ENCODE measurements at regions not wholly inside any gene's neighbourhood (a gene's known extent, or its start where the extent isn't known, plus 50 kb on each side); places are given as distances from the start of the nearest gene placed in this dataset.
"Not testable (repeated sequence)": the region's sequence is repeated elsewhere in the genome, so short reads cannot be mapped to it uniquely, and the experiment has no call there.

DNA sequence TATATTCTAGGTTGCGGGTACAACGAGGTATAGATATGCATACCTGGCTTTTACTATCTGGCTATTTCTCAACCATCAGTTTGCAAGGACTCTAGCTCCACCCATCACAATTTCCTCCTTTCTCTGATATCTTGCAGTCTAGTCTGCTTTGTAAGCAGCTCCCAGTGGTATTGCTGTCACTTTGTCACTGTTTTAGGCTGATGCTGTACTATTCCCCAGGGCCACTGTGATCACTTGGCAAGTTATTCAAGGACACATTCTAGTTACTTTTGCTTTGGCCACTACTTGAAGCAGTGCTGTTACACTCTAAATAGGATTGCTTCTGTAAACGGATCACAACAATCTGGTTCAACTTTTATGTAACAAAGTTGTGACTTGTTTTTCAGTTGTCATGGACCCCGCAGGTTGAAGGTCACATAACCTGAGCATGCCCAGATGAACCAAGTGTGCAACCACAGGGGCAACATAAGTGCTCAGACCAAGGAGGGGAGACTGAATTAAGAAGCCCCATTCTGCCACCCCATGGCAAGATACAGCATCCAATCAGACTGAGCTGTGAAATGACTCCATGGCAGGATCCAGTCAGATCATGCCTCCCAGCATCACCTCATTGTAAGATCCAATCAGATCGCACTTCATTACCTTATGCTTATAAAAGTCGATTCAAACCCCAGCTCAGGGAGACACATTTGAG is 588.4 kb upstream of the CITED2 start:
- H3K4me1 Mint-ChIP-seq (ENCODE audit: low read depth): no peaks in the 10 kb centered on the region
- peaks cover 3% of the 10 kb centered on the region for H3K27me3 Mint-ChIP-seq (ENCODE audit: insufficient read depth)
- H3K27ac Mint-ChIP-seq: no peak overlapping the region
- intact Hi-C loops (cut with micrococcal nuclease): no loop called here
- no peaks in the 10 kb centered on the region for H3K36me3 Mint-ChIP-seq (ENCODE audit: low read depth)
- H3K4me3 Mint-ChIP-seq: no peak overlapping the region
- no peaks in the 10 kb centered on the region for H3K9me3 Mint-ChIP-seq
- no peak for DNase-seq (ENCODE audit: low spot score)

DNA sequence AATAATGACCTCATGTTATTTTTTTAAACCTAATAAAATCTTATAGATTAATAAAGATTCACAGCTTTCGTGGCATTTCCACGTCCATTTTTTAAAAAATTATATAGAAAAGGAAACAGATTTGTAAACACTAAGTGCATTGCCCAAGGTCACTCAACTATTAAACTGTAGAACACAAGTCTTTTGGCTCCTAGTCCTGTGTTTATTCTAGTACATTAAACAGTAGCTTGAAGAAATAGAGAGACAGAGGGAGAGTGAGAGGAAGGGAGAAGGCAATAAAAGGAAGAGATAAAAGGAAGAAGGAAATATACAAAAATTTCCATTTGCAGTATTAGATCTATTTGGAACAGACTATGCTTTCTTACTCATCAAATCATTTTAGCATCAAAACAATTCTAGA is 586.7 kb upstream of the CITED2 start:
- H3K27ac Mint-ChIP-seq: no peak overlapping the region

DNA sequence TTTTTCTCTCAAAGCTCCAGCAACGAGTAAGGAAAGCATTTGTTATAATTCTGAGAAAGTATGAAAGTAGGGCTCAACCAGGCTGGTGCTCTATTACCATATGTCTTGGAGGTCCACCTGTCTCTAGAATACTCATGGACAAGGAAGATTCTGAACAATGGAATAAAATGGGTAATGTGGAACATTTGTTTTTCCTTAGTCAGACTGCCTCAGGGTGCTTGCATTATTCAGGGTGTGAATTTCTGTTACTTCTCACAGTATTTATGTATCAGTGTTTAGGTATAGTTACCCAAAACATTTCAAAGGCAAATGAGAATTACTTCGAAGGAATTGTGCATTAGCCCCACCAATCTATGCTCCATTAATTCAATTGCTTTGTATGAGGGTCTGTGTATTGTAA is 586.2 kb upstream of the CITED2 start:
- peaks cover 3% of the 10 kb centered on the region for H3K27me3 Mint-ChIP-seq (ENCODE audit: insufficient read depth)

More for the DNA sequence above, 586.7 kb upstream of the CITED2 start:
- Mint-ChIP-seq H3K27me3 (ENCODE audit: insufficient read depth) (peaks cover 3% of the 10 kb centered on the region), H3K36me3 (ENCODE audit: low read depth) (no peaks in the 10 kb centered on the region), H3K4me3 (no peak overlapping the region), H3K9me3 (no peaks in the 10 kb centered on the region), H3K4me1 (ENCODE audit: low read depth) (no peaks in the 10 kb centered on the region)
- intact Hi-C loops (cut with micrococcal nuclease): no loop called here
- DNase-seq (ENCODE audit: low spot score): no peak

DNA sequence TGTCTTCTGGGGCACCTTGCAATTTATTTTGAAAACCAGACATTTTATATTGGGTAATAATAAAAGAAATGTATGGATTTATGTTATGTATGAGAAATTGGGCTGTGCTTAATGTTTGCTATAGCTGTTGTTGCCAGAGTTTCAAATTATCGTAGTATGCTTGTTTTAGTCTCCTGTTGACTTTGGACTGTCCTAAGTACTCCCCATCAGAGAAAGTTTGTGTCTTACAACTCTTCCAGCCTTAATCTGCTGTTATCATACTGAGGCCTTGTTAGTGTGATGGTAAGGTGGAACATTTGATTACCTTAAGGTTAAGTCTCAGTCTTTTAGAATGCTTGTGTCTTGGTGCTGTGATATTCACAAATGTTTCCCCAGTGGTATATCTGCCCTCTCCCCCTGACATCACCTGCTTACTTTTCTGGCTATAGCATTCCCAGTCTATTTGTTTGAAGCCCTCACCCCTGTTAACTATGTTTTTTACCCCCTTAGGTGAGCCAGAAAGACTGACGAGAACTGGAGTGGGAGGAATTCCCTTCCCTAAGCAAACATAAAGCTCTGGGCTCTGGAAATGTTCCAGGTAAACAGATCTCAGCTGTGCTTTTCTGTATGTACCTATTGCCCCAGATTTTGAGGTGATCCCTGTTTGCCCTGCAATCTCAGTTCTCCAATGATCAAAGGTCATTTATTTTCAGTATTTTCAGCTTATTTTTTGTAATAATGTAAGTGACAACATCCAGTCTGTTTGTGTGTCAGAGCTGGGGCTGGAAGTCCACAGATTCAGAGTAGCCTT is 581.1 kb upstream of the CITED2 start:
- DNase-seq (ENCODE audit: low spot score): no peak
- Mint-ChIP-seq H3K4me3 (no peak overlapping the region), H3K36me3 (ENCODE audit: low read depth) (no peaks in the 10 kb centered on the region), H3K27ac (no peak overlapping the region), H3K9me3 (no peaks in the 10 kb centered on the region), H3K4me1 (ENCODE audit: low read depth) (no peaks in the 10 kb centered on the region), H3K27me3 (ENCODE audit: insufficient read depth) (peaks cover 2% of the 10 kb centered on the region)
- intact Hi-C loops (cut with micrococcal nuclease): no loop called here

More for the DNA sequence above, 586.2 kb upstream of the CITED2 start:
- H3K36me3 Mint-ChIP-seq (ENCODE audit: low read depth): no peaks in the 10 kb centered on the region
- H3K4me1 Mint-ChIP-seq (ENCODE audit: low read depth): no peaks in the 10 kb centered on the region
- H3K4me3 Mint-ChIP-seq: no peak overlapping the region
- H3K9me3 Mint-ChIP-seq: no peaks in the 10 kb centered on the region
- intact Hi-C loops (cut with micrococcal nuclease): no loop called here
- no peak overlapping the region for H3K27ac Mint-ChIP-seq
- DNase-seq (ENCODE audit: low spot score): no peak

DNA sequence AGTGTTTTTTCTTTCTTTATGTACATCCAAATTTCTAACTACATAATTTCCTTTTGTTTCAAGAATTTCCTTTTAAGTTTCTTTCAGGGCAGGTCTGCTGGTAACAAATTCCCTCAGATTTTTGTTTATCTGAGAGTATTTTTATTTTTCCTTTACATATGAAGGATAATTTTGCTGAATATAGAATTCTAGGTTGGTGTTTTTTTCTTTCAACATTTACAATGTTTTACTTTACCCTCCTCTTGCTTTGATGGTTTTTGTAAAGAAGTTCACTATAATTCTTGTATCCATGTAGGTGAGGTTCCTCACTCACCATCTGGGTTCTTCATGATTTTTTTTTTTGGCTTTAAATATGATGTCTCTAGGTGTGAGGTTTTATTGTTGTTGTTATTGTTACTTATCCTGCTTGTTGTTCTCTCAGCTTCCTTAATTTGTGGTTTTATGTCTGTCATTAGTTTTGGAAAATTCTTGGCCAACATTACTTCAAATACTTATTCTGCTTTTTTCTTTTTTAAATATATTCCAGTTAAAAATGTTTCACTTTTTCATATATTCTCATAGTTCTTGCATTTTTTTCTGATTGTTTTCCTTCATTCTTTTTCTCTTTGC is 580.1 kb upstream of the CITED2 start:
- H3K4me3 Mint-ChIP-seq: no peak overlapping the region
- no peaks in the 10 kb centered on the region for H3K4me1 Mint-ChIP-seq (ENCODE audit: low read depth)
- no peaks in the 10 kb centered on the region for H3K9me3 Mint-ChIP-seq
- peaks cover 2% of the 10 kb centered on the region for H3K27me3 Mint-ChIP-seq (ENCODE audit: insufficient read depth)
- no peak for DNase-seq (ENCODE audit: low spot score)
- no peaks in the 10 kb centered on the region for H3K36me3 Mint-ChIP-seq (ENCODE audit: low read depth)
- intact Hi-C loops (cut with micrococcal nuclease): no loop called here
- H3K27ac Mint-ChIP-seq: no peak overlapping the region

DNA sequence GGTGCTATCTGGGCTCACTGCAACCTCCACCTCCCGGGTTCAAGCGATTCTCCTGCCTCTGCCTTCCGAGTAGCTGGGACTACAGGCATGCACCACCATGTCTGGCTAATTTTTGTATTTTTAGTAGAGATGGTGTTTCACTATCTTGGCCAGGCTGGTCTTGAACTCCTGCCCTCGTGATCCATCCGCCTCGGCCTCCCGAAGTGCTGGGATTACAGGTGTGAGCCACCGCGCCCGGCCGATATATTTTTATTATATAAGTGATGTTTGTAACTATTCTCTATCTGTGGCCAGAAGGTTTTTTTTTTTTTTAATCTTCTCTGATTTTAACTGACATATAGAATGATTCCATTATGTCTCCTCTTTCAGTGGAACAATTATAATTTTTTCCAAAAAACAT is 579.3 kb upstream of the CITED2 start:
- H3K27ac Mint-ChIP-seq; H3K27me3 Mint-ChIP-seq (ENCODE audit: insufficient read depth); DNase-seq (ENCODE audit: low spot score); intact Hi-C loops (cut with micrococcal nuclease); H3K9me3 Mint-ChIP-seq; H3K4me3 Mint-ChIP-seq; H3K4me1 Mint-ChIP-seq (ENCODE audit: low read depth); H3K36me3 Mint-ChIP-seq (ENCODE audit: low read depth): not testable (repeated sequence)

DNA sequence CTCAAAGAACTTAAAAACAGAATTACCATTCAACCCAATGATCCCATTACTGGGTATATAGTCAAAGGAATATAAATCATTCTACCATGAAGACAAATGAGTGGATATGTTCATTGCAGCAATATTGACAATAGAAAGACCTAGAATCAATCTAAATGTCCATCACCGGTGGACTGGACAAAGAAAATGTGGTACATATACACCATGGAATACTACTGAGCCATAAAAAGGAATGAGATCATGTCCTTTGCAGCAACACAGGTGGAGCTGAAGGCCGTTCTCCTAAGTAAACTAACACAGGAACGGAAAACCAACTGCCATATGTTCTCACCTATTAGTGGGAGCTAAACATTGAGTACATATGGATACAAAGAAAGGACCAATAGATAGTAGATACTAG is 576.7 kb upstream of the CITED2 start:
- no peak overlapping the region for H3K27ac Mint-ChIP-seq
- no peak for DNase-seq (ENCODE audit: low spot score)
- no peaks in the 10 kb centered on the region for H3K36me3 Mint-ChIP-seq (ENCODE audit: low read depth)
- no peak overlapping the region for H3K4me3 Mint-ChIP-seq
- H3K4me1 Mint-ChIP-seq (ENCODE audit: low read depth): no peaks in the 10 kb centered on the region
- H3K9me3 Mint-ChIP-seq: no peaks in the 10 kb centered on the region
- intact Hi-C loops (cut with micrococcal nuclease): no loop called here
- H3K27me3 Mint-ChIP-seq (ENCODE audit: insufficient read depth): peaks cover 2% of the 10 kb centered on the region

DNA sequence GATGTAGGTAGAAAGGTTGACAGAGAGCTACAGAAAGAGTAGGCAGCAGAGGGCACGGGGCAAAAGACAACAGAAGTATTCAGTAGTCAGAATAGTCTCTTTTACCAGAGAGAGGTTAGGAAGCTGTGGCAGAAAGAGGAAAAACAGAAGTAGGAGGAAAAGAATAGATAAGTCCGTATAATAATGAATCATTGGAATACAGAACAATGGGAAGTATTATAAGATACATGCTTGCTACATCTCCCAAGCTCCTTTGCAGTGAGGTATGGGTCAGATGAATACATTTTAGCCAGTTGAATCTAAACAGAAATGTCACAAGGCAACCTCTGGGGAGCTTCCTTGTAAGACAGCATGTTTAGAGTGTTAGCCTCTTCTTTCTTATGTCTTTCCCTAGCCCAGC is 570.5 kb upstream of the CITED2 start:
- no peaks in the 10 kb centered on the region for H3K36me3 Mint-ChIP-seq (ENCODE audit: low read depth)
- no peaks in the 10 kb centered on the region for H3K27me3 Mint-ChIP-seq (ENCODE audit: insufficient read depth)
- intact Hi-C loops (cut with micrococcal nuclease): no loop called here

DNA sequence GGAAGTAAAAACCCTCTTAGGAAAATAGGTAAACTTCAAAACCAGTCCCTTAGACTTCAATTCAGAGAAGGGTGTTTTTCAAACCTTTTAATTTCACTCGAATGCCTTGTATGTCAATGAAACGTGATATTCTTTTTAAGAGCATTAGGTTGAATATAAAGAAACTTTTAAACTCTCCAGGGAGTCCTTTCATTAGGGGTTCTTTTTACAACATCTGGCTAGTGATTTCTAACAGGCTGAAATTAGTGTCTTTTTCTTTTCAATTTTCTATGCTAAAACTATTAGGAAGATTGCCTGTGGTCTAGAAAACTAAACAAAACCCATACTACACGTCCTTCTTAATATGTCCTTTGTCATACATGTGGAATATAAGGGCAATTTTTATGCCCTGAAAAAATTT is 569.7 kb upstream of the CITED2 start:
- Mint-ChIP-seq H3K27ac (no peak overlapping the region), H3K4me1 (ENCODE audit: low read depth) (no peaks in the 10 kb centered on the region), H3K9me3 (no peaks in the 10 kb centered on the region), H3K36me3 (ENCODE audit: low read depth) (no peaks in the 10 kb centered on the region), H3K4me3 (no peak overlapping the region), H3K27me3 (ENCODE audit: insufficient read depth) (no peaks in the 10 kb centered on the region)
- intact Hi-C loops (cut with micrococcal nuclease): no loop called here
- DNase-seq (ENCODE audit: low spot score): no peak

More for the DNA sequence above, 570.5 kb upstream of the CITED2 start:
- no peak overlapping the region for H3K4me3 Mint-ChIP-seq
- no peak overlapping the region for H3K27ac Mint-ChIP-seq
- H3K9me3 Mint-ChIP-seq: no peaks in the 10 kb centered on the region
- H3K4me1 Mint-ChIP-seq (ENCODE audit: low read depth): no peaks in the 10 kb centered on the region
- DNase-seq (ENCODE audit: low spot score): no peak

DNA sequence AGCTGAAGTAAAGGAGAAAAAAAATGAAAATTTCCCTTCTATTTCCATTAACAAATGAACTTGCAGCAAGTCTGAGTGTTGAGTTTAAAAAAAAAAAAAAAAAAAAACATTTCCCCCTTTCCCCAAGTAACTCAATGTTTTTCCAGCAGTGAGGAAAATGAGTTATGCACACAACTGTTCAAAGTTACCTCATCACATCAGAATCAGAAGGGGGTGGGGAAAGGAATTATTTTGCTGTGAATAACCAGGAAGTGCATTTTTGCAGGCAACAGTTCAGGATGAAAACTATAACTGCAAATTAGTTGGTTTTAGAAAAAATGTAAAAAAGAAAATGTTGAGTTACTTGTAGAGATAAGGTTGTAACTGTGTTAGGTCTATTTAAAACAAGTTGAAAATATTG is 568.9 kb upstream of the CITED2 start:
- H3K27me3 Mint-ChIP-seq (ENCODE audit: insufficient read depth): no peaks in the 10 kb centered on the region
- intact Hi-C loops (cut with micrococcal nuclease): no loop called here
- no peak overlapping the region for H3K4me3 Mint-ChIP-seq
- H3K36me3 Mint-ChIP-seq (ENCODE audit: low read depth): no peaks in the 10 kb centered on the region
- no peak for DNase-seq (ENCODE audit: low spot score)
- no peaks in the 10 kb centered on the region for H3K9me3 Mint-ChIP-seq
- no peaks in the 10 kb centered on the region for H3K4me1 Mint-ChIP-seq (ENCODE audit: low read depth)
- H3K27ac Mint-ChIP-seq: no peak overlapping the region

DNA sequence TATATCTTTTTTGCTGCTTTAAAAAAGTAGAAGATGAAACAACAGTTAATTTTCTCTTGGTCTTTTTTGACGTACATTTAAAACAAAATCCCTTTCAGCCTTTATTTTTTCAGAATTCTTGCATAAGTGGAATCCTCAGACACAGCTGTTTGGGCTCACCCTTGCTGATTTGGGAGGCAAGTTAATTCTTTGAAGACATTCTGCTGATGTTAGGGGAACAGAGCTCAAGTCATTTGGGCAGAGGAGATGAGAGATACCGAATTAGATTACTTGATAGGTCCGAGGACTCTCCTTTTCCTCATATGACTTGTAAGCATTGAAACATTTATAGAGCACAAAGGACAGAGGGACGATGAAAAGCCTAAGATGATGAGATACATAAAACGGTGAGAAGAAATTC is 567.9 kb upstream of the CITED2 start:
- Mint-ChIP-seq H3K4me1 (ENCODE audit: low read depth) (no peaks in the 10 kb centered on the region), H3K4me3 (no peak overlapping the region), H3K27ac (no peak overlapping the region), H3K36me3 (ENCODE audit: low read depth) (no peaks in the 10 kb centered on the region), H3K9me3 (no peaks in the 10 kb centered on the region), H3K27me3 (ENCODE audit: insufficient read depth) (no peaks in the 10 kb centered on the region)
- no peak for DNase-seq (ENCODE audit: low spot score)
- intact Hi-C loops (cut with micrococcal nuclease): no loop called here

DNA sequence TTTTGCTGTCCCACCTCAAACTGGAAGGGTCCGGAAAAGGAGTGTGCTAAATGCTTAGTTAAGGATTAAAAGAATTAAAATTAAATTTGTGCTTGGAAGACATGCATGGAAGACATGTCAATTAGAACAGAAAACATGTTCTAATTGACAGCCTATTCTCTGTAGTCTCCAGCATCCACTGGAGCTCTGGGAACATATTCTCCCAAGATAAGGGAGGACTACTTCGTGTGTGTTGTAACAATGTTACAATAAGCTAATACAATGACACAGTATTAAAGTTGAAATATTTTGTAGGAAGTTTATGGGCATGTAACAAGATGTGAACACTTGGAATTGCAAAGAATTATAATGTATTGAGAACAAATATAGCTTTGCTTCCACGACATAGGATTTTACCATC is 567.4 kb upstream of the CITED2 start:
- intact Hi-C loops (cut with micrococcal nuclease): no loop called here
- Mint-ChIP-seq H3K9me3 (no peaks in the 10 kb centered on the region), H3K4me1 (ENCODE audit: low read depth) (no peaks in the 10 kb centered on the region), H3K36me3 (ENCODE audit: low read depth) (no peaks in the 10 kb centered on the region), H3K27me3 (ENCODE audit: insufficient read depth) (no peaks in the 10 kb centered on the region), H3K4me3 (no peak overlapping the region), H3K27ac (no peak overlapping the region)
- no peak for DNase-seq (ENCODE audit: low spot score)

Measured in activated T-helper 1 cell treated with anti-CD3 and anti-CD28 coated beads, Interleukin-12 subunit alpha, Interleukin-12 subunit beta, Interleukin-2, Interleukin-4 antibody, amounts not matched to agents 30 ng/mL and 10 ng/mL and 1 ng/mL, durations not matched to agents 14 hours and 24 hours and 36 hours (primary cell).